GM21529 (cell line): ENCODE measurements at regions not wholly inside any gene's neighbourhood (a gene's known extent, or its start where the extent isn't known, plus 50 kb on each side); places are given as distances from the start of the nearest gene placed in this dataset.
A peak's percentile ranks its signal among the peaks of the same experiment; 100 is the strongest.

ENCODE experiments used
- ATAC-seq: cut with Tn5 transposase; IDR thresholded peaks from one replicate; pipeline ENCODE4 v1.9.1; 2021; ENCODE audit not compliant: unreplicated experiment

GRCh38 chr1:13878021-13878420 is 178.0 kb downstream of the PRDM2 start:
- no peak for ATAC-seq

GRCh38 chr1:13878451-13878850 is 178.5 kb downstream of the PRDM2 start:
- ATAC-seq: no peak

GRCh38 chr1:13881385-13882088 is 181.5 kb downstream of the PRDM2 start:
- ATAC-seq: no peak

- ATAC-seq: no peak
These were observed 188.5 kb downstream of the PRDM2 start for GRCh38 chr1:13888351-13888986.

GRCh38 chr1:13889495-13889894 is 189.5 kb downstream of the PRDM2 start:
- no peak for ATAC-seq

- ATAC-seq: no peak
These were observed 190.8 kb downstream of the PRDM2 start for GRCh38 chr1:13890766-13891165.

- ATAC-seq: no peak
These were observed 192.2 kb downstream of the PRDM2 start for GRCh38 chr1:13892198-13892597.

- ATAC-seq: no peak
These were observed 192.8 kb downstream of the PRDM2 start for GRCh38 chr1:13892671-13893325.

- ATAC-seq: no peak
These were observed 193.4 kb downstream of the PRDM2 start for GRCh38 chr1:13893409-13893821.

- ATAC-seq: no peak
These were observed 196.9 kb downstream of the PRDM2 start for GRCh38 chr1:13896932-13897331.

GRCh38 chr1:13898406-13898805 is 198.4 kb downstream of the PRDM2 start:
- ATAC-seq: no peak

- no peak for ATAC-seq
These were observed 199.9 kb downstream of the PRDM2 start for GRCh38 chr1:13899856-13900255.

GRCh38 chr1:13900583-13900982 is 200.6 kb downstream of the PRDM2 start:
- ATAC-seq: no peak

- no peak for ATAC-seq
These were observed 201.1 kb downstream of the PRDM2 start for GRCh38 chr1:13901039-13901438.

- no peak for ATAC-seq
These were observed 201.6 kb downstream of the PRDM2 start for GRCh38 chr1:13901597-13901996.

- ATAC-seq: peak; percentile 53
These were observed 208.1 kb downstream of the PRDM2 start for GRCh38 chr1:13908128-13908527.

- no peak for ATAC-seq
These were observed 212.0 kb downstream of the PRDM2 start for GRCh38 chr1:13911697-13912619.

GRCh38 chr1:13913396-13913795 is 213.4 kb downstream of the PRDM2 start:
- ATAC-seq: no peak

- ATAC-seq: no peak
These were observed 216.5 kb downstream of the PRDM2 start for GRCh38 chr1:13916530-13916929.

GRCh38 chr1:13917607-13918006 is 217.6 kb downstream of the PRDM2 start:
- no peak for ATAC-seq

GRCh38 chr1:13918862-13919261 is 218.9 kb downstream of the PRDM2 start:
- ATAC-seq: no peak
